Trophoblast cell (in vitro differentiated cells and primary cell): ENCODE measurements at regions not wholly inside any gene's neighbourhood (a gene's known extent, or its start where the extent isn't known, plus 50 kb on each side); places are given as distances from the start of the nearest gene placed in this dataset.

Source experiments
- DNase-seq, 2 donors: peaks; one replicate each; pipeline ENCODE4 v3.0.0-alpha.2; 2016
- H2AFZ ChIP-seq: 2 replicates; pipeline ENCODE4 v1.6.1; 2013; ENCODE audit warnings: low read length, moderate library complexity, mild to moderate bottlenecking; ENCODE audit not compliant: insufficient read depth, poor library complexity
- H2AK5ac ChIP-seq: 2 replicates; pipeline ENCODE4 v1.6.1; 2013; ENCODE audit warnings: mild to moderate bottlenecking, low read length
- H2BK120ac ChIP-seq: 2 replicates; pipeline ENCODE4 v1.6.1; 2013; ENCODE audit warnings: low read length, mild to moderate bottlenecking, moderate library complexity; ENCODE audit not compliant: insufficient read depth, poor library complexity
- H2BK12ac ChIP-seq: 2 replicates; pipeline ENCODE4 v1.6.1; 2013; ENCODE audit warnings: mild to moderate bottlenecking, low read length, moderate library complexity
- H2BK5ac ChIP-seq: 2 replicates; pipeline ENCODE4 v1.6.1; 2013; ENCODE audit warnings: low read length, low read depth, moderate library complexity, mild to moderate bottlenecking; ENCODE audit not compliant: poor library complexity
- H3K14ac ChIP-seq: 2 replicates; pipeline ENCODE4 v1.6.1; 2013; ENCODE audit warnings: mild to moderate bottlenecking, low read length
- H3K18ac ChIP-seq: 2 replicates; pipeline ENCODE4 v1.6.1; 2013; ENCODE audit warnings: mild to moderate bottlenecking, low read length
- H3K23ac ChIP-seq: 2 replicates; pipeline ENCODE4 v1.6.1; 2013; ENCODE audit warnings: low read length
- H3K27ac ChIP-seq: 2 replicates; pipeline ENCODE4 v1.5.1; 2013; ENCODE audit warnings: low read depth, mild to moderate bottlenecking, inconsistent platforms, low read length, moderate library complexity
- H3K27me3 ChIP-seq: 2 replicates; pipeline ENCODE4 v1.6.1; 2013; ENCODE audit warnings: inconsistent platforms, mild to moderate bottlenecking, low read length, moderate library complexity; ENCODE audit not compliant: insufficient read depth
- H3K36me3 ChIP-seq, 2 experiments: 1 replicate in 1 of 2; 2 replicates in 1 of 2; pipeline ENCODE4 v1.6.1; 2013; ENCODE audit warnings: low read length in 2 of 2, mild to moderate bottlenecking in 2 of 2, moderate library complexity in 1 of 2; ENCODE audit not compliant: insufficient read depth in 2 of 2, control insufficient read depth in 1 of 2
- H3K4ac ChIP-seq: 2 replicates; pipeline ENCODE4 v1.6.1; 2013; ENCODE audit warnings: low read depth, mild to moderate bottlenecking, low read length, moderate library complexity
- H3K4me1 ChIP-seq, 2 experiments: 1 replicate in 1 of 2; 2 replicates in 1 of 2; pipeline ENCODE4 v1.6.1; 2013; ENCODE audit warnings: low read length in 2 of 2, mild to moderate bottlenecking in 2 of 2, moderate library complexity in 1 of 2; ENCODE audit not compliant: insufficient read depth in 2 of 2, control insufficient read depth in 1 of 2
- H3K4me2 ChIP-seq: 2 replicates; pipeline ENCODE4 v1.6.1; 2013; ENCODE audit warnings: inconsistent platforms, mild to moderate bottlenecking, low read length, moderate library complexity
- H3K4me3 ChIP-seq: 2 replicates; pipeline ENCODE4 v1.5.1; 2013; ENCODE audit warnings: mild to moderate bottlenecking, low read depth, low read length, inconsistent platforms
- H3K79me1 ChIP-seq: one replicate; pipeline ENCODE4 v1.6.1; 2013; ENCODE audit warnings: low read length
- H3K79me2 ChIP-seq: 2 replicates; pipeline ENCODE4 v1.6.1; 2013; ENCODE audit warnings: low read length, mild to moderate bottlenecking; ENCODE audit not compliant: control insufficient read depth, insufficient read depth, poor library complexity
- H3K9ac ChIP-seq: 2 replicates; pipeline ENCODE4 v1.6.1; 2013; ENCODE audit warnings: mild to moderate bottlenecking, low read length
- H3K9me3 ChIP-seq: 2 replicates; pipeline ENCODE4 v1.6.1; 2013; ENCODE audit warnings: low read depth, mild to moderate bottlenecking, control low read depth, inconsistent platforms, low read length; ENCODE audit not compliant: insufficient read depth
- H4K12ac ChIP-seq: 2 replicates; pipeline ENCODE4 v1.6.1; 2013; ENCODE audit warnings: low read depth, mild to moderate bottlenecking, low read length, moderate library complexity
- H4K8ac ChIP-seq: 2 replicates; pipeline ENCODE4 v1.6.1; 2013; ENCODE audit warnings: low read depth, mild to moderate bottlenecking, low read length, moderate library complexity
- H4K91ac ChIP-seq: one replicate; pipeline ENCODE4 v1.6.1; 2013; ENCODE audit warnings: low read depth, mild to moderate bottlenecking, low read length, moderate library complexity
- WGBS: extraction: QIAGEN DNeasy Blood & Tissue Kit; methylation state at CpG from one replicate; pipeline ENCODE4 v1.1.7; 2013; ENCODE audit warnings: missing lambda C conversion rate; ENCODE audit not compliant: insufficient read length, insufficient coverage; ENCODE audit errors: extremely low coverage; 5-methylcytosine and 5-hydroxymethylcytosine counted together

- H3K79me1 ChIP-seq, result no peaks in the 10 kb centered on the region
- no peak for DNase-seq
- H4K91ac ChIP-seq, result no peak overlapping the region
- H3K4ac ChIP-seq, result no peak overlapping the region
- H3K27me3 ChIP-seq, result no peaks in the 10 kb centered on the region
- no peak overlapping the region for H3K18ac ChIP-seq
- H2AK5ac ChIP-seq, result no peak overlapping the region
- no peak overlapping the region for H2AFZ ChIP-seq
- no peak overlapping the region for H2BK120ac ChIP-seq
- no peak overlapping the region for H3K4me3 ChIP-seq
- H3K79me2 ChIP-seq, result no peaks in the 10 kb centered on the region
- no peak overlapping the region for H3K4me2 ChIP-seq
- H3K23ac ChIP-seq, result no peak overlapping the region
- H2BK5ac ChIP-seq, result no peak overlapping the region
- H3K14ac ChIP-seq, result no peak overlapping the region
- no peaks in the 10 kb centered on the region for H3K9me3 ChIP-seq
- no peaks in the 10 kb centered on the region for H3K4me1 ChIP-seq
- WGBS, result no CpG with 5 or more reads among the region's 2 CpGs
- no peaks in the 10 kb centered on the region for H3K36me3 ChIP-seq
- H2BK12ac ChIP-seq, result no peak overlapping the region
- no peak overlapping the region for H3K9ac ChIP-seq
- H4K8ac ChIP-seq, result no peak overlapping the region
- no peak overlapping the region for H3K27ac ChIP-seq
- no peak overlapping the region for H4K12ac ChIP-seq
Observed at GRCh38 chr4:156247470-156247869, 293.8 kb upstream of the CTSO start.

DNA sequence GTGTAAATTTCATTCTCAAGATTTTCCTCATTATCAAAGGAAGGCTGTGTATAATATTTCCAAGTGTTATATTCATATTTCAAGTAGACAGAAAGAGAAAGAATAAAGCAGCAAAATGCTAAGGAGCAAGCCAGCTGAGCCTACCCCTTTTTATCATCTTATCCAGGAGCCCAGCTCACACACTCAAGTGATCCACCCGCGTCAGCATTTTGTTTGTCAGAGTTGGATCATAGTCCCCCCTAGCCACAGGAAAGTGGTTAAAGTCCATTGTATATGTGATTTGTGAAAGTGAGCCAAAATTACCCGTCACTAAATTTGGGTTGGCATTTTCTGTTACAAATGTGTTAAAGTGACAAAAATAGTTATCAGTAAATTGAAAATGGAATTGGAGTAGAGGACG lies 289.3 kb upstream of the CTSO start:
- Histone ChIP-seq H3K14ac (no peak overlapping the region), H3K79me2 (no peaks in the 10 kb centered on the region), H2AK5ac (no peak overlapping the region), H2AFZ (no peak overlapping the region), H2BK12ac (no peak overlapping the region), H4K8ac (no peak overlapping the region), H4K12ac (no peak overlapping the region), H3K4me1 (peaks cover 0 to 5% of the 10 kb centered on the region in 2 experiments), H3K36me3 (no peaks in the 10 kb centered on the region), H3K4me2 (no peak overlapping the region), H3K4ac (no peak overlapping the region), H4K91ac (no peak overlapping the region), H3K79me1 (peaks cover 2% of the 10 kb centered on the region), H3K9me3 (no peaks in the 10 kb centered on the region), H3K23ac (no peak overlapping the region), H2BK5ac (no peak overlapping the region), H3K9ac (no peak overlapping the region), H3K27ac (no peak overlapping the region), H3K18ac (no peak overlapping the region), H2BK120ac (no peak overlapping the region), H3K27me3 (no peaks in the 10 kb centered on the region), H3K4me3 (no peak overlapping the region)
- WGBS, result 80% methylated on average over 1 of the region's 4 CpGs
- no peak for DNase-seq

DNA sequence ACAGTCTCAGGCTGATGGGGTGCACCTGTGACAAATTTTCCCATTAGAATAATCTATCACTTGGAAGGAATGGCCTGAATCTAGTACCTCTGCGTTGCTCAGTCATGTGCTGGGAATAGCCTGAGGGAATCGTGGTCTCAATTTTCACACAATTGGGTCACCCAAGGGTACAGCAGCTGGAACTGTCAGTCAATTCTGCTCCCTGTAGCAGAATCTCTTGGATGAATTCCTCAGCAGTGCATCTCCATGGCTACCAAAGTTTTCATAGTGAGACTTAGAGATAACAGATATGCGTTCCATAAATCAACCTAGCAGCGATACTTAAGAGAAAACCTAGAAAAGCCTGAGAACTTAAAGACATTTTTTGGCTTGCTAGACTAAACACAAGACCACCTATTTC lies 288.7 kb upstream of the CTSO start:
- H2AK5ac ChIP-seq, result no peak overlapping the region
- no CpG with 5 or more reads among the region's 4 CpGs for WGBS
- H2BK12ac ChIP-seq, result no peak overlapping the region
- peaks cover 2% of the 10 kb centered on the region for H3K79me1 ChIP-seq
- no peaks in the 10 kb centered on the region for H3K27me3 ChIP-seq
- H3K9me3 ChIP-seq, result no peaks in the 10 kb centered on the region
- no peak overlapping the region for H4K12ac ChIP-seq
- H3K36me3 ChIP-seq, result no peaks in the 10 kb centered on the region
- H2BK120ac ChIP-seq, result no peak overlapping the region
- DNase-seq, result peak; percentile 93 to 99
- H3K4me2 ChIP-seq, result no peak overlapping the region
- no peak overlapping the region for H3K4ac ChIP-seq
- peaks cover 0 to 5% of the 10 kb centered on the region in 2 experiments for H3K4me1 ChIP-seq
- no peak overlapping the region for H3K27ac ChIP-seq
- no peaks in the 10 kb centered on the region for H3K79me2 ChIP-seq
- no peak overlapping the region for H3K23ac ChIP-seq
- H3K9ac ChIP-seq, result no peak overlapping the region
- no peak overlapping the region for H3K14ac ChIP-seq
- H4K91ac ChIP-seq, result no peak overlapping the region
- H2AFZ ChIP-seq, result no peak overlapping the region
- H3K18ac ChIP-seq, result no peak overlapping the region
- H4K8ac ChIP-seq, result no peak overlapping the region
- H2BK5ac ChIP-seq, result no peak overlapping the region
- no peak overlapping the region for H3K4me3 ChIP-seq

DNA sequence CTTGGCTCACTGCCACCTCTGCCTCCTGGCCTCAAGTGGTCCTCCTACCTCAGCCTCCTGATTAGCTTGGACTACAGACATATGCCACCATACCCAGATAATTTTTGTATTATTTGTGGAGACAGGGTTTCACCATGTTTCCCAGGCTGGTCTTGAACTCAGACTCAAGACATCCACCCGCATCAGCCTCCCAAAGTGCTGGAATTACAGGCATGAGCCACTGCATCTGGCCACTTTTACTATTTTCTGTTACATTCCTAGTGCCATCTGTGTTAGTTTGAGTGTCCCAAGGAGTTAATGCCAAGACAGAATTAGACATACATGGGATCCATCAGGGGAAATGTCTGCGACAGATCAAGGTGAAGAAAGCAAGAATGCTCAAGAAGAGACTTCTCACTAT lies 288.2 kb upstream of the CTSO start:
- Histone ChIP-seq H3K23ac (no peak overlapping the region), H3K79me2 (no peaks in the 10 kb centered on the region), H2BK120ac (no peak overlapping the region), H3K4me2 (no peak overlapping the region), H4K12ac (no peak overlapping the region), H3K4me1 (peaks cover 0 to 5% of the 10 kb centered on the region in 2 experiments), H3K27me3 (no peaks in the 10 kb centered on the region), H4K8ac (no peak overlapping the region), H3K14ac (no peak overlapping the region), H2AK5ac (no peak overlapping the region), H2AFZ (no peak overlapping the region), H2BK5ac (no peak overlapping the region), H3K9me3 (no peaks in the 10 kb centered on the region), H3K36me3 (no peaks in the 10 kb centered on the region), H3K9ac (no peak overlapping the region), H3K27ac (no peak overlapping the region), H3K4me3 (no peak overlapping the region), H3K18ac (no peak overlapping the region), H2BK12ac (no peak overlapping the region), H3K79me1 (peaks cover 4% of the 10 kb centered on the region), H4K91ac (no peak overlapping the region), H3K4ac (no peak overlapping the region)
- no CpG with 5 or more reads among the region's 2 CpGs for WGBS
- DNase-seq, result peak; percentile 65 to 77
